Omental fat pad (tissue), 3 donors: ENCODE measurements at regions not wholly inside any gene's neighbourhood (a gene's known extent, or its start where the extent isn't known, plus 50 kb on each side); places are given as distances from the start of the nearest gene placed in this dataset.

Source experiments
- ATAC-seq: fragments of 150-250 bp; one replicate; pipeline ENCODE4 v1.9.1; 2016; ENCODE audit warnings: mild to moderate bottlenecking, moderate library complexity; ENCODE audit not compliant: low FRiP score
- DNase-seq: peaks from one replicate; pipeline ENCODE4 v3.0.0-alpha.2; 2019; ENCODE audit warnings: low spot score
- TF ChIP-seq, protein P1 (sequence below), 3 donors: fragments of 450-650 bp; IDR thresholded peaks; one replicate each; pipeline ENCODE4 v1.5.1; 2016 to 2017; ENCODE audit warnings: antibody characterized with exemption in 3 of 3, mild to moderate bottlenecking in 3 of 3, moderate library complexity in 2 of 3

- no peak for ATAC-seq
- TF ChIP-seq, protein P1, sequence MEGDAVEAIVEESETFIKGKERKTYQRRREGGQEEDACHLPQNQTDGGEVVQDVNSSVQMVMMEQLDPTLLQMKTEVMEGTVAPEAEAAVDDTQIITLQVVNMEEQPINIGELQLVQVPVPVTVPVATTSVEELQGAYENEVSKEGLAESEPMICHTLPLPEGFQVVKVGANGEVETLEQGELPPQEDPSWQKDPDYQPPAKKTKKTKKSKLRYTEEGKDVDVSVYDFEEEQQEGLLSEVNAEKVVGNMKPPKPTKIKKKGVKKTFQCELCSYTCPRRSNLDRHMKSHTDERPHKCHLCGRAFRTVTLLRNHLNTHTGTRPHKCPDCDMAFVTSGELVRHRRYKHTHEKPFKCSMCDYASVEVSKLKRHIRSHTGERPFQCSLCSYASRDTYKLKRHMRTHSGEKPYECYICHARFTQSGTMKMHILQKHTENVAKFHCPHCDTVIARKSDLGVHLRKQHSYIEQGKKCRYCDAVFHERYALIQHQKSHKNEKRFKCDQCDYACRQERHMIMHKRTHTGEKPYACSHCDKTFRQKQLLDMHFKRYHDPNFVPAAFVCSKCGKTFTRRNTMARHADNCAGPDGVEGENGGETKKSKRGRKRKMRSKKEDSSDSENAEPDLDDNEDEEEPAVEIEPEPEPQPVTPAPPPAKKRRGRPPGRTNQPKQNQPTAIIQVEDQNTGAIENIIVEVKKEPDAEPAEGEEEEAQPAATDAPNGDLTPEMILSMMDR (IDR thresholded peaks at IDR 0.05), result no peak
- no peak for DNase-seq
Observed at GRCh38 chr3:6204891-6205290, 656.0 kb upstream of the GRM7 start.

DNA sequence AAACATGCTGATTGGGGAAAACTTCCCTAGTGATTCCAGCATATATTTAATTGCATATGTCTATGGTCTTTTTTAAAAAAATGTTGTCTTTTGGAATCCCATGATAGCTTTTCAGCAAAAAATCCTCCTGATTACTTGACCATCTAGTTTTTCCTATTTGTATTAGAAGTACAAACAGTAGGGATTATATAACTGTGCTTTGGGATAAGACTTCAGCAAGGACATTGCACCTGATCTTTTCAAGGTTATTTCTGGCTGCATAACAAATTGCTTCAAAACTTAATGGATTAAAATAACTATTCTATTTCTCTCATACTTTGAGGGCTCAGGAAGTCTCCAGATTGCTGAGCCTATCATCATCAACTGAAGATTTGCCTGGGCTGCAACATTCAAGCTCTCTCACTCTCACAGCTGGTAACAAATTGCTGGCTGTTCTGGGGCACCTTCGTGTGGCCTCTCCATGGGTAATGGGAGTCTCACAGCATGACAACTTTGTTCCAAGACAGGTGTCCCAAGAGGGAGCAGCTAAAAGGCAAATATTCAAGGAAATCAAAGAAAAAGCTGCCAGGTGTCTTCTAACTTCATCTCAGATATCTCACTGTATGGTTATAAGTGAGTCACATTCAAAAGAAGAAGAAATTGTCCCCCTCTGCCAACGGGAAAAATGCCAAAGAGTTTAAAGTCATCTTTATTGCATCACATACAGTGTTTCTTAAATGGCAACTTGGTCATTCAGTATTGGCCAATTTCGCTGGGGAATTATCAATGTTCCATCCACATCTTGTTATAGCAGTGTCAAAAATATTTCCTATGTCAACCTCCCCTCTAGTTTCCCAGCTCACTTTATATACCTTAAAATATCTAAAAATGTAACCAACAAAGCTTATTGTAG is 644.5 kb upstream of the GRM7 start:
- ATAC-seq (no peak), DNase-seq (no peak)
- TF ChIP-seq, protein P1 (IDR thresholded peaks at IDR 0.05), result no peak

GRCh38 chr3:6220447-6220846 is 640.5 kb upstream of the GRM7 start:
- ATAC-seq (no peak), DNase-seq (no peak)
- TF ChIP-seq, protein P1 (IDR thresholded peaks at IDR 0.05), result no peak

DNA sequence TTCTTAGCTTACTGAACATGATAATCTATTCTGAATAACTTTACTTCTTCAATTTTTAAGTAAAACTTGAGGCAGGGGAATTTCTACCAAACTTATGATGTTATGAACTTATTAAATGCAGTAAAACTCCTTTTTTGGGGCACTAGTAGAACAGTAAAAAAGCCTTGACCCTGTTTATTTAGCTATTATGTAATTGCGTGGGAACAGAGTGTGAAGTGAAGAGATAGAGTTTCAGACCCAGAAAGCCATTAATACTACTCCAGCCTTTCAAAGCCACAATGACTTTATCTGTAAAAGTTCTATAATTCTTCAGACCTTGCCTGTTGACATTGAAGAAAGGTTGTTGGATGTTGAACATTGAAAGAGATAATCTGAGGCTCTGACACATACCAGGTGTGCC is 638.8 kb upstream of the GRM7 start:
- ATAC-seq (no peak), DNase-seq (no peak)
- TF ChIP-seq, protein P1 (IDR thresholded peaks at IDR 0.05), result no peak

GRCh38 chr3:6223572-6223971 is 637.3 kb upstream of the GRM7 start:
- DNase-seq (no peak), ATAC-seq (no peak)
- TF ChIP-seq, protein P1 (IDR thresholded peaks at IDR 0.05), result no peak

GRCh38 chr3:6228958-6229683 is 631.8 kb upstream of the GRM7 start:
- ATAC-seq, result no peak
- DNase-seq, result no peak
- TF ChIP-seq, protein P1 (IDR thresholded peaks at IDR 0.05), result no peak
